ENCODE measurements at regions not wholly inside any gene's neighbourhood (a gene's known extent, or its start where the extent isn't known, plus 50 kb on each side); places are given as distances from the start of the nearest gene placed in this dataset.

- no peak for DNase-seq (ENCODE audit: insufficient read length, low spot score)
Measured at GRCh38 chr12:85558684-85559083, 277.5 kb downstream of the RASSF9 start.

DNA sequence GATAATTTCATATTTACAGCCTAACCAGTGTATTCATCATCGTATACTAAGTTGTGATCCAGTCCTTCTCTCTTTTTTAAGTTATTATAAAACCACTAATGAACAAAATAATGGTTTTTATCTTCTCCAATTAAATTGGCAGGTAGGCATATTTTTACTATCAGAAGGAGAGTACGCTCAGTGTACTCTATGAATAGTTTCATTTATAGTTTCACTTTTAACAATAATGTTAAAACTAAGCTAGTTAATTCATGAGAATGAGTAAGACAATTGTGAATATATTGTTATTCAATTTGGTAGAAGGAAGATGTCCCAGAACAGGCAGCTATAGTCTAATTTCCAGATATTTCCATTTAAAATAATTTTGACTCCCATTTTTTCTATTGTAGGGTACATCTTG is 277.1 kb downstream of the RASSF9 start:
- FAIRE-seq (no peak), DNase-seq (ENCODE audit: insufficient read length, low spot score) (no peak)
- no peak for TF ChIP-seq POLR2A (IDR thresholded peaks at IDR 0.05; ENCODE audit: low read depth, low read length)

More at GRCh38 chr12:85558684-85559083, 277.5 kb downstream of the RASSF9 start:
- no peak for FAIRE-seq
- TF ChIP-seq POLR2A (IDR thresholded peaks at IDR 0.05; ENCODE audit: low read depth, low read length): no peak

DNA sequence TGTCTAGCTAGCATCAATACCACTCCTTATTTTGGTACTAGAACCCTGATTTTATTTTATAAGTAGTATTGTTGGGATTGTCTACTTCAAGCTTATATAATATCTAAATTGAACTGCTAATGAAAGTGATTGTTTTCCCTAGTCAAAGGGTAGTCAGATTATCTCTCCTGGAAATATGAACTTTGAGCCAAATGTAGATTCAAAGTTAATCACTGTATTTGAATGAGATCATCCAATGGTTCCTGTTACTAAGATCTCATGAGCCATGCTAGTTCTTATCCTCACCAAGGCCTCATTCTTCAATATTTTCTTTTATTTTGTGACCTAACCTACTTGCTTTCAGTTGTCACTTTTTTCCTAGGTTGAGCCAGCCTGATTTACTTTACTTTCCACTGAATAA is 276.7 kb downstream of the RASSF9 start:
- no peak for FAIRE-seq

DNA sequence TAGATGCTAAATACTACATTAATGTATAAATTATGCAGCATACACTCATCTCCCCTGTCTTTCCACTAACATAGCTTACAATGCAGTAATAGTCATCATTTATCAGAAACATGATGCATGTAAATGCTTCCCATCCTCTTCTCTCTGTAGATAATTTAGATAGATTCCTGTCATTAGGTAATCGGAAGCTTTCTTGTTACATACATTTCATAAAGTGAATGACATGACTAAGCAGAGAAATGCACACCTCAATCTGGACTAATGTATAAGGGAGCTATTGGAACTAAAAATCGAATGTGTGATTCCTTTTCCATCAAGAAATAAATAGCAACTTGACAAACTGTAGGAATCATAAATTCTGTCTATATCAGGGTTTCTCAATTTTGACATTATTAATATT is 273.4 kb downstream of the RASSF9 start:
- DNase-seq (ENCODE audit: insufficient read length, low spot score) (no peak), FAIRE-seq (no peak)
- no peak for TF ChIP-seq POLR2A (IDR thresholded peaks at IDR 0.05; ENCODE audit: low read depth, low read length)

More for the DNA sequence above, 276.7 kb downstream of the RASSF9 start:
- no peak for DNase-seq (ENCODE audit: insufficient read length, low spot score)
- TF ChIP-seq POLR2A (IDR thresholded peaks at IDR 0.05; ENCODE audit: low read depth, low read length): no peak

GRCh38 chr12:85564786-85565185 is 271.4 kb downstream of the RASSF9 start:
- FAIRE-seq (no peak), DNase-seq (ENCODE audit: insufficient read length, low spot score) (no peak)
- TF ChIP-seq POLR2A (IDR thresholded peaks at IDR 0.05; ENCODE audit: low read depth, low read length): no peak

DNA sequence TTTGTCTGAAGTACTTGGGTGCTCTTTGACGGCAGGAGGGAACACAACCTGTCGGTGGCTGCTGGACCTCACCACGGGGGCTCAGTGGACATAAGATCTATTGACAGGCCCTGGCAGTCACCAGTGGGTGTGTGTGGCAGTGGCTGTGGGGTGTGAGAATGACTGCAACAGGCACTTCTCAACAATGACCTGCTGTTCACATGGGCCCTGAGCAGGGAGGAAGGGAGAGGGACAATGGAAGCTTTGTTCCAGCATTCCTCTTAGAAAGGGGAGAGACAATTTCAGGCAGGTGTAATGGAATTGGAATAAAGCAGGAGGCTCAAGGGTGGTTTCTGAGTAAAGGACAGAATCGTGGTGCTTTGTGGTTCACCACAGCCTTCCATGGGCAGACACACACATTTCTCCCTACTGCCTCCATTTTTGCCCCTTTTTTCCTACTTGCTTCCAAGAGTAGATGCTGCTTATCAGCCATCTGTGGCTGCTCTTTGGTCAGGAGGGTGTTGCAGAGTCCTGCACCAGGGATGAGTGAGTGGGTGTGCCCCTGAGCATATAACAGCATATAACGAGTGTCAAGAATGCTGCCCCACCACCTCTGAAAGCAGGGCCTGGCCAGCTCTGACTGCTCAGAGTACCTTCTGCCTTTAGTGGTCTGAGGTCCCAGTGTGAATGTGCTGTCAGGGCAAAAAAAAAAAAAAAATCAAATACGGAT is 267.7 kb downstream of the RASSF9 start:
- DNase-seq (ENCODE audit: insufficient read length, low spot score): no peak
- no peak for FAIRE-seq
- TF ChIP-seq POLR2A (IDR thresholded peaks at IDR 0.05; ENCODE audit: low read depth, low read length): no peak

DNA sequence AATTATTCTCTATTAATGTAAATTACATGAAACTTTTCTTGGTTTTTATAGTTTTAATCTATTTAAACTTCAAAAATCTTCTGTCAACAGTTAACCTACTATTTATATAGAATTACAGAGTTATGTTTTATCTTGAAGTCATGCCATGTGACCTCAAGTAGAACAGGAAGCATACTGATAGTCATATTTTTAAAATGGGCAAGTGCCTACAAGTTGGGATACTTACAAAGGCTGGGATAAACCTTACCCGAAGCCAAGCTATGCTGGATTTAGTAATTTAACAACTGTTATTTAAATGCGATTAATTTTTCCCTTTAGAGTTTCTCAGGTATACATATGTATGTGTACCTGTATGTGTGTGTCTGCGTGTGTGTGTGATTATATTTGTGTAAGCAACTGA is 266.9 kb downstream of the RASSF9 start:
- no peak for FAIRE-seq
- DNase-seq (ENCODE audit: insufficient read length, low spot score): no peak
- no peak for TF ChIP-seq POLR2A (IDR thresholded peaks at IDR 0.05; ENCODE audit: low read depth, low read length)

DNA sequence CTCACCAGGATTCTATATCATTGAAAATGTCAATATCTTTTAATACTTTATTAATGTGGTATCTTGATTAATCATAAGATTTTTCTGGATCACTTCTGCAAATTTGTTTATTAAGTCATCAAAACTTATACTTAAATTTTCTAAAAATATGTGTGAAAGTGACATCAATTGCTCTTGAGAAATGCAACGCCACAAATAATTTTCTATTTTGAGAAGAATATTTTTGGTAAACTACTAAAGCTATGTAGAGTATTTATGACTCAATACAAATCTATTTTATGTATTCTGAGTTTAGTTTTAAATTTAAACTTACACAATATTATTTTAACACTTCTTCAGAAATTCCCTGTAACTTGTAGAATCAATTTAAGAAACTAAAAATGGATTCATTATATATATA is 263.3 kb downstream of the RASSF9 start:
- FAIRE-seq: no peak
- no peak for TF ChIP-seq POLR2A (IDR thresholded peaks at IDR 0.05; ENCODE audit: low read depth, low read length)
- no peak for DNase-seq (ENCODE audit: insufficient read length, low spot score)

DNA sequence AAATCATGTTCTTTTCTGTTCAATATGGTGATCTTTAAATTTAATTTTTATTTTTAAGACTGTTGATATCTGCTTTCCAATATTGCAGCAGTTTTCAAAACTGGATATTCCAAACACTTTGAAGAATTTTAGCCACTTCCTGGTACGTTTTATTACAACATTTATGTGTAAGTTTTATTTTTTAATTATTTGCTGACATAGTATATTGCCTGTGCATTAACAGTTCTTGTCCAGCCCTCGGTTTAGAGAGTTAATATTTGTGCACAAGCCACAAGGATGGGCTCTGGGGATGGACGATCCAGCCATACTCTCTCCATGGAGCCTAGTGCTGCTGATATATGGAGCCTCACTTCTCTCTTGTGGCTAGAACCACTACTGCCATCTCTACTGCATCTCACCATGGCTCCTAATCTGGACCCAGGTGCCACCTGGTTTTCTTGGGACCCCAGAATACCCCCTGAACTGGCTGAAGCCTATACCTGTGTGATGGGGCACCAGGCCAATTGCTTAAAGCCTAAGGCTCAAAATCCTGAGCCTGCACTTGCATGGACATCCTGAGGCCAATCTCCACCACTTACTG is 262.5 kb downstream of the RASSF9 start:
- no peak for TF ChIP-seq POLR2A (IDR thresholded peaks at IDR 0.05; ENCODE audit: low read depth, low read length)
- FAIRE-seq: no peak
- no peak for DNase-seq (ENCODE audit: insufficient read length, low spot score)

GRCh38 chr12:85574291-85574690 is 261.9 kb downstream of the RASSF9 start:
- DNase-seq (ENCODE audit: insufficient read length, low spot score) (no peak), FAIRE-seq (no peak)
- TF ChIP-seq POLR2A (IDR thresholded peaks at IDR 0.05; ENCODE audit: low read depth, low read length): no peak

DNA sequence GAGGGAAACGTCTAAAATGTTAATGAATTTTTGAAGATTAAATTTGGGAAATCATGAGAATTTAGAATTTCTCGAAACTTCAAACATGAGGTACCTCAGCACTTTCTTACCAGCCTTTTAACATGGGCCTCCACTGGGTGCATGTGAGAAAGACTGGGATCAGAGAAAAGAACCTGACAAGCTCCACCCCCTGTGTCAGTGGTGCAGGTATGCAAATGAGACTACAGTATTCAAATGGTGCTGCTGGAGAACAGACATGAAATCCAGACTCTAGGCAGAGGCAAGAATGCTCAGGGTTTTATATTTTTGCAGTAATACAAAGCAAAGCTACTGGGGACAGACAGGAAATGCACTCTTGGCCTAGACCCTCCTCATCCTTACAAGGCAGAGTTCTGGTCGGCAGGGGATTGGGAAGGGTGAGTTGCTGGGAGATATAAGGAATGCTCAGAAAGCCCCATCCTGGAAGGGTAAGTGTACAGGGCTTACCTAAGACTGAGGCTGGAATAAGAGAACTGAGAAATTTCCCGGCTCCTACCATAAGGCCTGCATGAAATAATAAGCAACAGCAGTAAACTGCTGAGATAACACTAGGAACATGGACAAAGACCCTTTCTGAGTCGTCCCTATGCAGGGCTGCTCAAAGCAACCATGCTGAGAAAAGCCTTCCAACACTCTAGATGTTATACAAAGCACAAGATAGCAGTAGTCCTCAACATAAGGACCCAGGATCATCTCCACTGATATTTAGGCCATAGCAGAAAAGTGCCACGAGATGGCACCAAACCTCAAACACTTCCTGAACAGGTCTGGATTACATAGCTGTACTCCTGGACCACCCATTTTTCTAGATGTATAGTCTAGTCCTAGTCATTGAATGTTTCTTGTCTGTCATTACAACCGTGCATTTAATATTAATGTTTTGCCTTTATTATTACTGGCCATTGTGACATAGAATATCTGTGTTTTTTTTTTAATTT is 260.8 kb downstream of the RASSF9 start:
- peak; percentile 11 for DNase-seq (ENCODE audit: insufficient read length, low spot score)
- TF ChIP-seq POLR2A (IDR thresholded peaks at IDR 0.05; ENCODE audit: low read depth, low read length): no peak
- FAIRE-seq: peak; percentile 97

GRCh38 chr12:85580562-85581168 is 255.5 kb downstream of the RASSF9 start:
- no peak for TF ChIP-seq POLR2A (IDR thresholded peaks at IDR 0.05; ENCODE audit: low read depth, low read length)
- FAIRE-seq: no peak
- no peak for DNase-seq (ENCODE audit: insufficient read length, low spot score)

DNA sequence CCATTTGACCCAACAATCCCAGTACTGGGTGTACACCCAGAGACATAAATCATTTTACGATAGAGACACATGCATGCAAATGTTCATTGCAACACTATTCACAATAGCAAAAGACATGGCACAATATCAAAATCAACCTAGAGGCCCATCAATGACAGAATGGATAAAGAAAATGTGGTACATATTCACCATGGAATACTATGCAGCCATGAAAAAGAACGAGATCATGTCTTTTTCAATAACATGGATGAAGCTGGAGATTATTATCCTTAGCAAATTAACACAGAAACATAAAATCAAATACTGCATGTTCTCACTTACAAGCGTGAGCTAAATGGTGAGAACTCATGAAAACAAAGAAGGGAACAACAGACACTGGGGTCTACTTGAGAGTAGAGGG is 249.1 kb downstream of the RASSF9 start:
- TF ChIP-seq POLR2A (IDR thresholded peaks at IDR 0.05; ENCODE audit: low read depth, low read length): no peak
- DNase-seq (ENCODE audit: insufficient read length, low spot score) (no peak), FAIRE-seq (no peak)

GRCh38 chr12:85588221-85588620 is 248.0 kb downstream of the RASSF9 start:
- TF ChIP-seq POLR2A (IDR thresholded peaks at IDR 0.05; ENCODE audit: low read depth, low read length): no peak
- DNase-seq (ENCODE audit: insufficient read length, low spot score) (no peak), FAIRE-seq (no peak)

All from H54 (cell line).